GM18498 (cell line): ENCODE measurements at regions not wholly inside any gene's neighbourhood (a gene's known extent, or its start where the extent isn't known, plus 50 kb on each side); places are given as distances from the start of the nearest gene placed in this dataset.
A peak's percentile ranks its signal among the peaks of the same experiment; 100 is the strongest.

Experiments used
- ATAC-seq: cut with Tn5 transposase; IDR thresholded peaks from one replicate; pipeline ENCODE4 v1.9.1; 2021; ENCODE audit warnings: mild to moderate bottlenecking, moderate library complexity; ENCODE audit not compliant: unreplicated experiment

- no peak for ATAC-seq
These were observed 57.0 kb upstream of the MSN start for GRCh38 chrX:65610481-65610880.

- ATAC-seq = no peak
These were observed 57.4 kb upstream of the MSN start for GRCh38 chrX:65610040-65610439.

- ATAC-seq = no peak
These were observed 58.2 kb upstream of the MSN start for GRCh38 chrX:65609237-65609636.

- no peak for ATAC-seq
These were observed 59.4 kb upstream of the MSN start for GRCh38 chrX:65608026-65608425.

- peak; percentile 51 for ATAC-seq
These were observed 60.2 kb upstream of the MSN start for GRCh38 chrX:65607070-65607742.

GRCh38 chrX:65602221-65602560 is 65.3 kb upstream of the MSN start:
- no peak for ATAC-seq

GRCh38 chrX:65601530-65602220 is 65.8 kb upstream of the MSN start:
- no peak for ATAC-seq

- no peak for ATAC-seq
These were observed 66.3 kb upstream of the MSN start for GRCh38 chrX:65601126-65601525.

GRCh38 chrX:65600106-65600505 is 65.5 kb upstream of the LAS1L start:
- ATAC-seq = no peak

GRCh38 chrX:65598559-65599147 is 64.1 kb upstream of the LAS1L start:
- no peak for ATAC-seq

- ATAC-seq = peak; percentile 54
These were observed 61.9 kb upstream of the LAS1L start for GRCh38 chrX:65596270-65597034.

GRCh38 chrX:65595460-65595876 is 60.9 kb upstream of the LAS1L start:
- peak; percentile 76 for ATAC-seq

GRCh38 chrX:65591206-65591605 is 56.6 kb upstream of the LAS1L start:
- ATAC-seq = no peak

GRCh38 chrX:65589304-65589703 is 54.7 kb upstream of the LAS1L start:
- no peak for ATAC-seq

GRCh38 chrX:65588795-65589194 is 54.2 kb upstream of the LAS1L start:
- no peak for ATAC-seq

- ATAC-seq = no peak
These were observed 53.3 kb upstream of the LAS1L start for GRCh38 chrX:65587616-65588526.

GRCh38 chrX:65586491-65586890 is 51.9 kb upstream of the LAS1L start:
- ATAC-seq = no peak

- peak; percentile 66 for ATAC-seq
These were observed 50.6 kb upstream of the LAS1L start for GRCh38 chrX:65585226-65585625.
